Endothelial cell of umbilical vein (primary cell): ENCODE measurements at regions not wholly inside any gene's neighbourhood (a gene's known extent, or its start where the extent isn't known, plus 50 kb on each side); places are given as distances from the start of the nearest gene placed in this dataset.

ENCODE experiments used
- BruUV-seq: library from RNA; stranded (reverse); fragments of 400-500 nt; replicated peaks from 2 replicates; lab custom pipeline; 2021; lab: Mats Ljungman, UMichigan
- CTCF ChIA-PET: fragments of 300-600, 350-600 bp; sonication (Branson Sonifier 250); formaldehyde crosslinking; loops from one replicate; lab custom pipeline; 2021; ENCODE audit warnings: antibody characterized with exemption, inconsistent platforms; lab: Charles Lee
- POLR2A ChIA-PET: fragments of 300-600, 350-600 bp; sonication (Branson Sonifier 250); formaldehyde crosslinking; loops from one replicate; lab custom pipeline; 2021; ENCODE audit warnings: antibody characterized with exemption, inconsistent platforms; lab: Charles Lee
- DNase-seq: peaks from one replicate; pipeline ENCODE4 v3.0.0-alpha.2; 2011; ENCODE audit warnings: low read depth, low spot score
- FAIRE-seq: peaks from 2 replicates; lab custom pipeline; 2011; peaks lifted over from hg19 to GRCh38; lab: Jason Lieb, UNC
- H2AFZ ChIP-seq: 2 replicates; pipeline ENCODE4 v1.6.0; 2012; ENCODE audit warnings: low read depth, low read length, control low read depth, inconsistent platforms
- H3K27ac ChIP-seq: 2 replicates; pipeline ENCODE4 v1.5.1; 2011; ENCODE audit warnings: low read depth, mild to moderate bottlenecking, control low read depth, low read length, moderate library complexity; ENCODE audit not compliant: insufficient read depth
- H3K27me3 ChIP-seq, 2 experiments: 2 replicates each; pipeline versions ENCODE4 v1.6.0 to v1.6.1; 2011; ENCODE audit warnings: low read length in 2 of 2, mixed read lengths in 1 of 2; ENCODE audit not compliant: control insufficient read depth in 2 of 2, insufficient read depth in 2 of 2
- H3K36me3 ChIP-seq, 2 experiments: 2 replicates in 1 of 2; 3 replicates in 1 of 2; pipeline ENCODE4 v1.5.1; 2011; ENCODE audit warnings: low read length in 2 of 2, mild to moderate bottlenecking in 1 of 2, moderate library complexity in 1 of 2; ENCODE audit not compliant: control insufficient read depth in 2 of 2, insufficient read depth in 2 of 2; ENCODE audit errors: extremely low read depth in 1 of 2
- H3K4me1 ChIP-seq: 3 replicates; pipeline ENCODE4 v1.5.1; 2011; ENCODE audit warnings: mild to moderate bottlenecking, low read length; ENCODE audit not compliant: control insufficient read depth, insufficient read depth; ENCODE audit errors: extremely low read depth
- H3K4me2 ChIP-seq: 2 replicates; pipeline ENCODE4 v1.6.1; 2011; ENCODE audit warnings: low read length, control low read depth, mixed read lengths; ENCODE audit not compliant: insufficient read depth
- H3K4me3 ChIP-seq, 3 experiments: fragments of 200-600 bp in 1 of 3; sonication (generic), shearing (Covaris generic) in 1 of 3; replicated peaks in 1 of 3; 2 replicates each; pipeline ENCODE4 v1.5.1; 2011 to 2016; ENCODE audit warnings: control low read depth in 3 of 3, low read length in 3 of 3, mild to moderate bottlenecking in 2 of 3, inconsistent platforms in 1 of 3, low read depth in 1 of 3, moderate library complexity in 1 of 3; ENCODE audit not compliant: insufficient read depth in 1 of 3
- H3K79me2 ChIP-seq: 2 replicates; pipeline ENCODE4 v1.6.0; 2012; ENCODE audit warnings: low read length, inconsistent platforms; ENCODE audit not compliant: control insufficient read depth, insufficient read depth
- H3K9ac ChIP-seq: replicated peaks from 2 replicates; pipeline ENCODE3; 2011; ENCODE audit warnings: low read length, control low read depth; ENCODE audit not compliant: insufficient read depth; ENCODE audit errors: extremely low read depth
- H3K9me1 ChIP-seq: replicated peaks from 3 replicates; pipeline ENCODE4 v1.6.0; 2011; ENCODE audit warnings: mild to moderate bottlenecking, low read length; ENCODE audit not compliant: control insufficient read depth, insufficient read depth; ENCODE audit errors: extremely low read depth
- H3K9me3 ChIP-seq: replicated peaks from 2 replicates; pipeline ENCODE4 v1.5.1; 2012; ENCODE audit warnings: low read length, inconsistent platforms; ENCODE audit not compliant: control insufficient read depth, insufficient read depth
- H4K20me1 ChIP-seq: replicated peaks from 2 replicates; pipeline ENCODE3; 2011; ENCODE audit warnings: mild to moderate bottlenecking, low read length; ENCODE audit not compliant: control insufficient read depth, insufficient read depth; ENCODE audit errors: extremely low read depth
- EZH2 ChIP-seq: IDR thresholded peaks from 2 replicates; pipeline ENCODE4 v1.6.1; 2012; ENCODE audit warnings: borderline replicate concordance, low read depth, mild to moderate bottlenecking, moderate library complexity, low read length, inconsistent platforms; ENCODE audit not compliant: severe bottlenecking
- GATA2 ChIP-seq: IDR thresholded peaks from 2 replicates; pipeline ENCODE4 v1.7.0; 2011; ENCODE audit warnings: low read depth, mild to moderate bottlenecking, moderate library complexity, mixed read lengths, low read length; ENCODE audit not compliant: insufficient read length, insufficient read depth
- JUN ChIP-seq: IDR thresholded peaks from 2 replicates; pipeline ENCODE4 v1.6.1; 2011; ENCODE audit warnings: borderline replicate concordance, low read depth; ENCODE audit not compliant: insufficient read length, insufficient read depth
- MYC ChIP-seq: IDR thresholded peaks from one replicate; pipeline ENCODE4 v1.6.1; 2011; ENCODE audit warnings: mild to moderate bottlenecking, low read depth, low read length
- POLR2A ChIP-seq: IDR thresholded peaks from 2 replicates; pipeline ENCODE4 v1.6.1; 2012; ENCODE audit warnings: low read depth, mild to moderate bottlenecking, control low read depth, low read length
- POLR2AphosphoS5 ChIP-seq: IDR thresholded peaks from 2 replicates; pipeline ENCODE4 v1.6.1; 2012; ENCODE audit warnings: low read depth, mild to moderate bottlenecking, control low read depth, low read length, moderate library complexity; ENCODE audit not compliant: insufficient read depth
- dilution Hi-C: fragments of 300-500 bp; cut with MboI; formaldehyde crosslinking; loops from one replicate; pipeline ENCODE4 v1.15.0; 2019; ENCODE audit warnings: low sequenced_read_pairs; ENCODE audit not compliant: extremely low pct_ligation_motif_present
- intact Hi-C: fragments of 100-400 bp; cut with micrococcal nuclease; formaldehyde crosslinking; loops from one replicate; pipeline ENCODE4 v1.10.0; 2022
- TF ChIP-seq, protein P1 (sequence below): IDR thresholded peaks from 2 replicates; pipeline ENCODE4 v1.6.1; 2011; ENCODE audit not compliant: insufficient read depth, insufficient read length
- TF ChIP-seq, protein P2 (sequence below), 2 donors: IDR thresholded peaks; 1 replicate in 1 of 2; 2 replicates in 1 of 2; pipeline ENCODE4 v1.5.1; 2011; ENCODE audit warnings: low read length in 2 of 2, mild to moderate bottlenecking in 2 of 2, moderate library complexity in 2 of 2, control low read depth in 1 of 2, inconsistent platforms in 1 of 2, low read depth in 1 of 2; ENCODE audit not compliant: insufficient read depth in 1 of 2; ENCODE audit errors: extremely low read depth in 1 of 2

DNA sequence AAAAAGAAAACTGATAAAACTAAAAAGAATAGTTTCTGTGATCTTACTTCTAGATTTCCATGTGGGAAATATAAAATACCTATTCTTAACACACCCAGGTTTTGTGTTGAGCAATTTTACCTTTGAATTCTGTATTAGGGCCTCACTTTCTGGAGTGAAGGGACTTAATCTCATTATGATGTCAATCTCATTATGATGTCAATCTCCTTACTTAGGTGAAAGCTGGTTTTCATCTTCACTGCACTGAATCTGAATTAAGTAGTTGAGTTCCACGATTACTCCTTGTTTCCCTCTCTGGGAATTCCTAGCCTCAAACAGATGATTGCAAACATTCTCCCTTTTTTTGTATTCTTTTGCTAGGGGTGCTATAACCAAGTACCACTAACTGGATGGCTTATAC is 1367.2 kb downstream of the EFNB2 start:
- Histone ChIP-seq H2AFZ (no peak overlapping the region), H3K4me2 (no peak overlapping the region), H3K9ac (no peak overlapping the region), H3K9me3 (no peaks in the 10 kb centered on the region), H3K36me3 (no peaks in the 10 kb centered on the region), H3K27me3 (no peaks in the 10 kb centered on the region), H3K27ac (no peak overlapping the region), H3K4me1 (no peaks in the 10 kb centered on the region), H3K4me3 (no peak overlapping the region), H4K20me1 (no peaks in the 10 kb centered on the region), H3K9me1 (no peaks in the 10 kb centered on the region), H3K79me2 (no peaks in the 10 kb centered on the region)
- intact Hi-C loops = no loop called here
- dilution Hi-C loops = no loop called here
- TF ChIP-seq POLR2AphosphoS5 (no peak), POLR2A (no peak), MYC (no peak), EZH2 (no peak), JUN (no peak), GATA2 (no peak)
- TF ChIP-seq, protein P1, sequence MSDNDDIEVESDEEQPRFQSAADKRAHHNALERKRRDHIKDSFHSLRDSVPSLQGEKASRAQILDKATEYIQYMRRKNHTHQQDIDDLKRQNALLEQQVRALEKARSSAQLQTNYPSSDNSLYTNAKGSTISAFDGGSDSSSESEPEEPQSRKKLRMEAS = no peak
- TF ChIP-seq, protein P2, sequence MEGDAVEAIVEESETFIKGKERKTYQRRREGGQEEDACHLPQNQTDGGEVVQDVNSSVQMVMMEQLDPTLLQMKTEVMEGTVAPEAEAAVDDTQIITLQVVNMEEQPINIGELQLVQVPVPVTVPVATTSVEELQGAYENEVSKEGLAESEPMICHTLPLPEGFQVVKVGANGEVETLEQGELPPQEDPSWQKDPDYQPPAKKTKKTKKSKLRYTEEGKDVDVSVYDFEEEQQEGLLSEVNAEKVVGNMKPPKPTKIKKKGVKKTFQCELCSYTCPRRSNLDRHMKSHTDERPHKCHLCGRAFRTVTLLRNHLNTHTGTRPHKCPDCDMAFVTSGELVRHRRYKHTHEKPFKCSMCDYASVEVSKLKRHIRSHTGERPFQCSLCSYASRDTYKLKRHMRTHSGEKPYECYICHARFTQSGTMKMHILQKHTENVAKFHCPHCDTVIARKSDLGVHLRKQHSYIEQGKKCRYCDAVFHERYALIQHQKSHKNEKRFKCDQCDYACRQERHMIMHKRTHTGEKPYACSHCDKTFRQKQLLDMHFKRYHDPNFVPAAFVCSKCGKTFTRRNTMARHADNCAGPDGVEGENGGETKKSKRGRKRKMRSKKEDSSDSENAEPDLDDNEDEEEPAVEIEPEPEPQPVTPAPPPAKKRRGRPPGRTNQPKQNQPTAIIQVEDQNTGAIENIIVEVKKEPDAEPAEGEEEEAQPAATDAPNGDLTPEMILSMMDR (IDR thresholded peaks at IDR 0.05; ENCODE audit: extremely low read depth in 1 of 2, insufficient read depth in 1 of 2, low read depth in 1 of 2, low read length in 2 of 2) = no peak
- no peak for FAIRE-seq
- no TSS peak for BruUV-seq
- DNase-seq = no peak
- POLR2A ChIA-PET = no interaction called here
- CTCF ChIA-PET = no interaction called here
